DMS 273 (cell line): ENCODE measurements at regions not wholly inside any gene's neighbourhood (a gene's known extent, or its start where the extent isn't known, plus 50 kb on each side); places are given as distances from the start of the nearest gene placed in this dataset.

Experiments used
- DNase-seq: peaks from one replicate; lab custom pipeline; 2025; ENCODE audit not compliant: unreplicated experiment; lab: John Stamatoyannopoulos, UW

DNA sequence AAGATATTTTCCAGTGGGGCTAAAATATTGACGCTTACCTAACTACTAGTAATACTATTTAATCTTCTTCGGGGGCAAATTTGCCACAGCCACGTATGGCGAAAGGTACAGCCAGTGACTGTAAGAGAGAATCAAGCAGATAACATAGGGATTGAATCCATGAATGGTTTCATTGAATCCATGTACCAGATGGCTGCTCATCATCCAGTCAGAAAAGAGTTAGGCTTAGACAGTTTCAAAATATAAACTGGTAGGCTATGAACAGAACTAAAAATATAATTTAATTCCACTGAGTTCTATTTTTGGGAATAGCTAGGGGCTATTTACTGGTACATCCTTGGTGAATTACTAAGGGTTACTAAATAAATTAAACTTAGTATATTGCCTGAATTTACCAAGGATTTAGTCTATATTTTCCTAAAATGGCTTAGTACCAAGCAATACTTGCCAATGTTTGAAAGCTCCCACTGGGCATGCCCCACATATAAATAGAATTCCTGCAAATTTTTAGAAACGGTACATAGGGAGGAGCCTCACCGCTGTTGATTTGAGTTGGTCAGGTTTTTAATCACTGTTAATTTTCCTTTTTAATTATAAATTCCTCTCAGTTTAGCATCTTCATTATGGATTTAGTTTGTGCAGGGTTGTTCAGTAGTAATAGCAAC, 55.8 kb upstream of the VLDLR start:
- DNase-seq: no peak

- DNase-seq: no peak
Observed at GRCh38 chr9:2567922-2568321, 53.7 kb upstream of the VLDLR start.

GRCh38 chr9:2568689-2569088, 52.9 kb upstream of the VLDLR start:
- DNase-seq: no peak

GRCh38 chr9:2570615-2571479, 50.7 kb upstream of the VLDLR start:
- peak; percentile 63 for DNase-seq
